Activated CD4-positive, alpha-beta T cell treated with anti-CD3 and anti-CD28 coated beads, Interleukin-10, Interleukin-2, amounts not matched to agents 100 ng/mL and 50 ng/mL, durations not matched to agents 16 hours and 8 hours (primary cell): ENCODE measurements at regions not wholly inside any gene's neighbourhood (a gene's known extent, or its start where the extent isn't known, plus 50 kb on each side); places are given as distances from the start of the nearest gene placed in this dataset.
"Not testable (repeated sequence)": the region's sequence is repeated elsewhere in the genome, so short reads cannot be mapped to it uniquely, and the experiment has no call there.

ENCODE experiments used
- DNase-seq: peaks from one replicate; pipeline ENCODE4 v3.0.0-alpha.2; 2020

DNA sequence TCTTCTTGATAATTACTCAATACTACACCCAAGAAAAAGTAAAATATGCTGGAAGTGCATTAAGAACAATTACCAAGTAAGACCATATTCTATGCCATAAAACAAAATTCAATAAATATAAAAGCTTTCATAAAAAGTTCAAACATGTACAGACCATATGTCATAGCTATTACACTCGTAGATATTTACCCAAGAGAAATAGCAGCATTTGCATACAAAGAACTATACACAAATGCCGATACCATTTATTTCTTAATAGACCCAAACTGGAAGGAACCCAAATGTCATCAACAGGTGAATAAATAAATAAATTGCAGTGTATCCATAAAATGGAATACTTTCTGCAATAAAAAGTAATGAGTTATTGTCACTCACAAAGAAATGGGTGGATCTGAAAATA lies 78.3 kb upstream of the SLC16A7 start:
- DNase-seq, result no peak

DNA sequence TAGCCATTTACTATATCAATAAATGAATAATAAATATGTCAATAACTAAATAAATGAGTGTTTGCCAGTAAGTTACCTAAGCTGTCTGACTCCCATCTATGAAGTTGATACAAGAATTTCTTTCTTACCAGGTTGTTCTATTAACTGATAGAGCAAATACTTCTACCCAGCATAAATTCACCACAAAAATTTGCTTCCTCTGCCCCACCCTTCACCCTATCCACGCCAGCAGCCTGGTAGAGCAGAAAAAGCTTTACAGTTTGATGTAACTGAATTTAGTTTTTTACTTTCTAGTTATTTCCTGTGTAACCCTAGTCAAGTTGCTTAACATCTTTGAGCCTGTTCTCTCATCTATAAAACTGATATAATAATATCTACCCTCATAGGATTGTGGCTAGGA lies 94.9 kb upstream of the SLC16A7 start:
- no peak for DNase-seq

DNA sequence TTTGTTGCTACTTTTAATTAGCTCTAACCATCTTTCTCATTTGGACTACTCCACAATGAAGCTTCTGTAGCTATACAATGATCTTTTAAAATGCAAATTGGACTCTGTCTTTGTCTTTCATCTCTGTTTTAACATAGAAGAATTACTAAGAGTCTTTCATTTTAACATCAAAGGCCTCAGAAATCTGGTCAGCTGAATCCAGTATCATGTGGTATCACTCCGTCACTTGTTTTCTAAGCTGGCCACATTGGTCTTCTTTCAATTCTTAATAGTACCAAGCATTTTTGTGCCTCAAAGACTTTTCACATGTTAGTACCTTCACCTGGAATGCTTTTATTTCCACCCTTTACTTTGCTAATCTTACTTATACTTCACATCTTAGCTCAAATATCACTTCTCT lies 95.5 kb upstream of the SLC16A7 start:
- DNase-seq, result no peak

DNA sequence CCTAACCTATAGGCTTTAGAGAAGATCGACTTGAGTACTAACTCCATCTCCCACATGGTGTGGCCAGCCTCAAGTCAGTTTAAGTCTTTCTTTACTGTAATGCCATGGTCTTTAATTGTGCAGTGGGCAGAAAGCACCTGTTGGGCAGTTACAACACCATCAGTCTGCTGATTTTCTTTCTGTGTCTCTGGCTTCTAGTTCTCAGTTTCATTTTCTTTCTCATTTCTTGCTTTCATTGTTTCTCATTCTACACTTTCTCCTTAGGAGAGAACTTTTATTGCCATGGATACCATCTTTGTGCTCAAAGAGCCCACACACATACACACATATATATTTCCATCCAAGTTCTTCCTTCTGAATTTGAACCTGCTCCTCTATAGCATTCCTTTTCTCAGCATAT lies 96.1 kb upstream of the SLC16A7 start:
- DNase-seq, result peak; percentile 28

DNA sequence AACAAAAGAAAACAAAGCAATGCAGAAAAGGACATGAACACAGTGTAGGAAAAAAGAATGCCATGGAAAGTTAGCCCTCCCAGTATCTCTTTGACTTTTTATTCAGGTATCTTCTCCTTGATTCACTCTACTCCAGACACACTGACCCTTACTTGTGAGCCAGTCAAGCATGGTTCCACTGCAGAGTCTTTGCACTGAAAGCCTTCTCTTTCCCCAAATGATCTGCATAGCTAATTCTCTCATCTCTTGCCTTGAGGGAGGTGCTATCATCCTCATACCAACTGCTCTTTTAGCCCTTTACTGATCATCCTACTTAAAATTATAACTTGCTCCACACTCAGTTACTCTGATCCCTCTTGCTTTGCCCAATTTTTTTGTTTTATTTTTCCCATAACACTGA lies 101.2 kb upstream of the SLC16A7 start:
- no peak for DNase-seq

DNA sequence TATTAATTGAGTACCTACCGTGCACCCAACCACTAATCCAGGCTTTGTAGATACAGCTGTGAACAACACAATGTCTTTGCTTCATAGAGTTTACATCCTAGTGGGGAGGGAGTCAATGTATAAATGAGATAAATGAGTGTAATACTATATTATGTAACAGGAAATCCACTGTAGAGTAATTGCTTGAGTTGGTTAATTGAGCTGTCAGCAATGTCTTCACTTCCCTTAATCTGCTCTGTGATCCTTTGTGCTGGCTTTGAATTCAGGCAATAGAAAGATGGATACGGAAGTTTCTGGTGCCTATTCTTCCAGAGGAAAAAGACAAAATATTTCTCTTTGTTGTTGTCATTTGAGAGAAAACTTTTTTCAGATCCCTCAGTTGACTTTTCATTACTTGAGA lies 104.0 kb upstream of the SLC16A7 start:
- no peak for DNase-seq

DNA sequence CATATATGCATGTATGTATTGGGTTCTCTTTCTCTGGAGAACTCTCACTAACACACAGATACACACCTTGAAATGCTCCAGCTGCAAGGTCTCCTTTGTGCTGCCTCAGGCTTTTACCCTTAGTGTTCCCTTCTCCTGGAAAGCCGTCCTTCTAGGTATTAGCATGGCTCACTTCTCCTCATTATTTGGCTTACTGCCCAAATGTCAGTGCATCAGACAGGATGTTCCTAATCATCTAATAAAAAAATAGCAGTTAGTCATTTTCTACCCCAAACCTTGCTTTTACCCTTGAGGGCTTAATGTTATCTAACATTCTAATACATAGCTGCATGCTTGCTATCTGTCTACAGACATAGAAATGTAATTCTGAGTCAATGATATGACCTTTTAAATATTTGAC lies 109.0 kb upstream of the SLC16A7 start:
- DNase-seq, result no peak

DNA sequence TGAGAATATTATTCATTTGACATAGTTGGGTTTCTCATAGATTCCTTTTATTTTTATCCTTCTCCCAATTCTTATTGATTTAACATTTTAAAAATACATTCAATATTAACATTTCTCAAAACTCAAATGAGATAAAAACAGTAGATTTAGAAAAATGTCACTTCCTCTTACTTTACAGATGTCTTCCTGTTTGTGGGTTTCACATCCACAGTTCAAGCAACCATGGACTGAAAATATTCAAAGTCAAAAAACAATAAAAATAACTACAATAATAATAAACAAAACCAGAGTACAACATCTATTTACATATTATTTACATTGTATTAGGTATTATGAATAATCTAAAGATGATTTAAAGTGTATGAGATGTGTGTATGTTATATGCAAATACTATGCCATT lies 111.3 kb upstream of the SLC16A7 start:
- no peak for DNase-seq

DNA sequence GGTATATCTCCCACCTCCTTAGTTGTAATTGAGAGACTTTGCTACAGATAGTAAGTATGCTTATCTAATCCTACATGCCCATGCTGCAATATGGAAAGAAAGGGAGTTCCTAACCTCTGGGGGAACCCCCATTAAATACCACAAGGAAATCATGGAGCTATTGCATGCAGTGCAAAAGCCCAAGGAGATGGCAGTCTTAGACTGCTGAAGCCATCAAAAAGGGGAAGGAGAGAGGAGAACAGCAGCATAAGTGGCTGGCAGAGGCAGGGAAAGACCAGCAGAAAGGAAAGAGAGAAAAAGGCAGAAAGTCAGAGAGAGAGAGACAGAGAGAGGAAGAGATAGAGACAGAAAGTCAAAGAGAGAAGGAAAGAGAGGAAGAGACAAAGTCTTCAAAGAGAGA lies 121.6 kb upstream of the SLC16A7 start:
- DNase-seq, result not testable (repeated sequence)

DNA sequence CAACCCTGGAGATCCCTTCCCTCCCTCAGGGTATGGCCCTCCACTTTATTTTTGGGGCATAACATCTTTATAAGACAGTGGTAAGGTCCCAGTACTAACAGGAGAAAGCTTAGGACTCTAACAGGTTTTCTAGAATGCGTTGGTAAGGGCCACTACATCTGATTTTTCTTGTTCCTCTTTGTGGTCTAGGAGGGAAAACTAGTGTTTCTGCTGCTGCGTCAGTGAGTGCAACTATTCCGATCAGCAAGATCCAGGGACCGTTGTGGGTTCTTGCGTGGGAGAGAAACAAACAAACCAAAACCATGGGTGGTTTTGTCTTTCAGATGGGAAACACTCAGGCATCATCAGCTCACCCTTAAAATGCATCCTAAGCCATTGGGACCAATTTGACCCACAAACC lies 123.6 kb upstream of the SLC16A7 start:
- no peak for DNase-seq

DNA sequence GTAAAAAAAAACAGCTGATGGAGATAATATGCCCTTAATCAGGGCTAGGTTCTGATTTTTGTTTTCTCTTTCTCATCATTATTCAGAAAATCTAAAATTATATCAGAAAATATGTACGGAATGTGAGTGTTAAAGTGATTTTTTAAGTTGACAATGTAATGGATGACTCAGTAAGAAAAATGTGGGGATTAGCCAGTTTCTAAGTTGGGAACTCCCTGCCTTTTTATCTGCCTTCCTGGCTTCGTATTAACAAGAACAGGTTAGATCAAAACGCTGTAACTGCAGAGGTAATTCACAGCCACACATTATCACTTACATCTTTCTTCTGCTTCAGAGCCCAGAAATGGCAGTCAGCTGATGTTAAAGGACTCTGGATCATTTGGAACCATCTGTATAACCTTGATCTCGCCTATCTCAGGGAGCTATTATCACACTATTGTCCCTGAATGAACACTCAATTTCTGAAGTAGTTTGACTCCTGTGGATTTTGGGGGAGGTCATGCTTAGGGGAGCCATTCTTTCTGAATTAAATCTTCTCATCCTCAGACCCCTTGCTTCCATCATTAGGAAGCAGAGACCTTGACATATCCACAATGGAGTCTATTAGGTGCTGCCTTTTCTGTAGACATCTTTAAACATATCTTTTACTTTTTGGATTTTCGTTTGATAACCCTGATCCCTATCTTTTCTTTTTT lies 135.7 kb upstream of the SLC16A7 start:
- no peak for DNase-seq

DNA sequence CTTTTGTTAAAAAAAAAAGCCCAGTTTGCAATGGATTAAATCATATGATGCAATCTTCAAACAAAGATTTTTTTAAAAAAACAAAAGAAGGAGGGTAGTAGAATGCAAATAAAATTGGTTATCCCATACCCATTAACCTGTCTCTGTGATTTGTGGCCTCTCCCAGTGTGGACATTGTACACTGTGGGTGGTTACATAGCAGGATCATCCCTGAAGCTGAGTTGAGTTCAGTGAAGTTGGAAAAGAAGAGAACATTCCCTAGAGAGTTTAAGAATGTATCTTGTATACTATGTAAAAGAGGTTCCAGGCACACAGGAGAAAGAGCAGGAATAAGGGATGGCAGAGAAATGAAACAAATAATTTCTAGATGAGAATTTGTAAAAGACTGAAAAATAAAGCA lies 142.4 kb upstream of the SLC16A7 start:
- DNase-seq, result no peak

DNA sequence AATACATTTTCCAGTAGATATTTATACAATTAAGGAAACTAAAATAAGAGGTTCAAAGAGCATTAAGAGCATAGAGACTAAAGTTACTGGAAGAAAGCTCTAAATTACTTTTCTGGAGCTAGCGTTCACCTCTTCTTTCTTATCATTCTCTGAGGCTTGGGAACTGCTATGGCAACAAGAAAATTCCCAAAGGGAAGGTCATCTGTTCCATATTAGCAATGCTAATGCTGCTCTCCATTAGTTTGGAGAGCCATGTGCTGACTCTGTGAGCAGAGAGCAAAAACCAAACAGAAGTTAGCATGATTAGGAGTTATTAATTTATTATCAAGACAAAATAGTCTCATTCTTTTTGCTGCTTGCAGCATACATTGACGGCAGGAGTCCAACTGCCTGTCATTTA lies 143.1 kb upstream of the SLC16A7 start:
- no peak for DNase-seq

DNA sequence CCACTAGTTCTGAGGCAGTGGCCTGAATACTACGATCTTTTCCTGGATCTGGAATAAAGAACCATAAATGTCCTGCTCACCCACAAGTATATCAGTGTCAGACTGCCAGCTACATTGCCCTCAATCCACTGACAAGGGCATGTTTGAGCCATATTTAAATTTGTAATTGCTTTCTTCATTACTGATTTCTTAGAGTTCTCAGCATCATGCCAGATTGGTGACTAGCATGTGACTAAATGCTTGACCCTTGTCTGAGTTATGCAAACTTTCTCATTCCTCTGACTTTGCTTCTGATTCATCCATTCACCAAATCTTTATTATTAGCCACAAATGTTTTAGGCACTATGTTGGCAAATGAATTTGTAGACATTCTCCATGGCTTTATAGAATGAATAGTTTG lies 143.6 kb upstream of the SLC16A7 start:
- DNase-seq, result no peak

DNA sequence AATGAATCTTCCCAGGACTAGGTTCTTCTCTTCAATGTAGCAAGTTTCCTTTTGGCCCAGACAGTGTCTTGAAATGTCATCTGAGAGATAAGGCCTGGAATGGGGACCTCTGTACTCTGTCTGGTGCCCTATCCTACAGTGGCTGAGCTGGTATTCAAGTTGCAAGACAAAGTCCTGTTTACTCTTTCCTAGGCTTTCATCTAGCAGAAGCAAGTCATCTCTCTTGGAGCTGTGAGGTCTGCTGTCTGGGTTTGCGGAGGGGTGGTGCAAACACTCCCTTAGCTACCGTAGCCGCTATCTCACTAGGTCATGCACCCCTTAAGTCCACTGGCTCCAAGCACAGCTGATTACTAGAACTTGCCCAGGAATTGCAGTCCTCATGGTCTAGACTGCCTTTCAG lies 149.7 kb upstream of the SLC16A7 start:
- DNase-seq, result no peak

DNA sequence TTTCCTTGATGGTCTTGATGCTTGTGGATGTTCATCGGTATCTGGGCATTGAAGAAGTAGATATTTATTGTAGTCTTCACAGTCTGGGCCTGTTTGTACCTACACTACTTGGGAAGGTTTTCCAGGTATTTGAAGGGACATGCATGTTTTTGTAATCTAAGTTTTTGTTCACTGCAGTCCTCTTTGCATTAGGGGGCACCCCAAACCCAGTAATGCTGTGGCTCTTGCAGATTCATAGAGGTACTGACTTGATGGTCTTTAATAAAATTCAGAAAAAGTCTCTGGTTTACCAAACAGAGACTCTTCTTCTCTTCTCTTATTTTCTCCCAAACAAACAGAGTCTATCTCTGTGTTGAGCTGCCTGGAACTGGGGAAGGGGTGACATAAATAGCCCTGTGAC lies 150.9 kb upstream of the SLC16A7 start:
- DNase-seq, result no peak

DNA sequence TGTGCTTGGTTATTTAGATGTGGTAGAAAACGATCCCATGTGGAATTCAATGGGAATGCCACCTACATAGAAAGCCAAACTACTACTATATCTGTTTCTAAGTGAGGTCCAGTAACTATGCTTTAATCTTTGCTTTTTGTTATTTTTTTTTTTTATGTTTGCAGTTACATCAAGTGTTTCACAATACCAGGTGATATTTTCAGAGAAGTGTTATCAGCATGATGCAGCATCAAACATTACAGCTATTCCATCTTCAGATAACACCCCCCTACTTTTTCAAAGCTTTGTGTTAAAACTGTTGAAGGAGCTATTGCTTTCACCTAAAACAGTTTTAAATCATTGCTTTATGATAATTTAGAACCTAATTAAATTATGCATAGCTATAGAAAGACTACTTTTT lies 163.8 kb upstream of the SLC16A7 start:
- no peak for DNase-seq

DNA sequence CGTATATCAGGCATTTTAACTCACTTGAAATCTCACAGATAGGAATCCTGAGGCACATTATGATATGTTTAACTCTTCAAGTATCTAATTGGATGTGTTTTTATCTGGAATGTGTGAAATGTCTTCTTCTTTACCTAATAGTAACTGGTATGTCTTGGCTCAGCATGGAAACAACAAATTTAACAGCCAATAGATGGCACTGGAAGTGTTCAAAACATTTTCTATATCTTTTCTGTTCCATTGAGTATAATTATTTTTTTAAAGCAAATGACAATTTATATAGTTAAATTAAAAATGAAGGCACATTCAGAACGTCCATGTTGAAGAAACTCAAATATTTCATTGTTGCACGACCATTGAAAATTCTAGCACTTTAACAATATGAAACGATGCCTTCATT lies 164.6 kb upstream of the SLC16A7 start:
- DNase-seq, result no peak

DNA sequence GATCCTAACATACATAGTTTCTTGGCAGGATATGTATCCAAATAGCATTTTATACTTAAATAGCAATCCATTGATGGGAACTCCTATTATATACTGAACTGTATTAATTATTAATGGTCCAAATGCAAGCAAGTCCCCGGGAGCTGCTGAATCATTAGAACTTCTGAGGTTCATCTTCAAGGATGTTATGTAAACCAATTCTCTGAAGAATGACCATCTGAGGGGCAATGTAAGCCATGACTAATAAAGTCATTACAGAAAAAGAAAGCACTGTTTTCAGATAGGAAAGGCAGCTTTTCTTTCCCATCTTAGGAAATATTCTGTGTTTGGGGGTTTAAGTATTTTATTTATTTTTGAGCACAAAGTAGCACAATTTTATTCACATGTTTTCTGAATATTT lies 166.1 kb upstream of the SLC16A7 start:
- DNase-seq, result no peak

DNA sequence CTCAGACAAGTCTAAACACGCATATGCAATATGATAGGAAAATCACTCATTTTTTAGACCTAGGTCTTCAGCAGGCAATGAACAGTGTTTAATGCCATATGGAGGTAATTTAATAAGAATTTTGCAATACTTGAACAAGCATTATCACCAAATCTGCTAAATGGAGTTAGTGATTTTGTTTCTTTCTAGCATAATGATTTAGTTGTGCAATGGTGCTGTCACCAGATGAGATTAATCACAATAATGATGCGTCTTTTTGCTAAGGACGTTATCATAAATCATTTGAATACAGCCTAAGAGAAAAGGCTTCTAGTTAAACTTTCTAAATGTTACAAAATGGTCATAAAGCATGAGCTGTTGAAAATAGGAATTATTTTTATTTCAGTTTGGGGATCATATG lies 170.0 kb upstream of the SLC16A7 start:
- no peak for DNase-seq

DNA sequence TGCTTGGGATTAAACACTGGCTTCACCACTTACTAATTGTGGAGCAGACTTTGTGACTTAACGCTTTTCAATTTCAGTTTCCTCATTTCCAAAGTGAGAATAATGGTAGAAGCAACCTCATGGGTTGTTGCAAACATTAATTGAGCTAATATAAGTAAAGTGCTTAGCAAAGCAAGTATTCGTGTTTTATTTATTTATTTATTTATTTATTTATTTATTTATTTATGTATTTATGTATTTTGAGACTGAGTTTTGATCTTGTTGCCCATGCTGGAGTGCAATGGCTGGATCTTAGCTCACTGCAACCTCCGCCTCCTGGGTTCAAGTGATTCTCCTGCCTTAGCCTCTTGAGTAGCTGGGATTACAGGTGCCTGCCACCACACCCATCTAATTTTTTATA lies 171.2 kb upstream of the SLC16A7 start:
- DNase-seq, result not testable (repeated sequence)

DNA sequence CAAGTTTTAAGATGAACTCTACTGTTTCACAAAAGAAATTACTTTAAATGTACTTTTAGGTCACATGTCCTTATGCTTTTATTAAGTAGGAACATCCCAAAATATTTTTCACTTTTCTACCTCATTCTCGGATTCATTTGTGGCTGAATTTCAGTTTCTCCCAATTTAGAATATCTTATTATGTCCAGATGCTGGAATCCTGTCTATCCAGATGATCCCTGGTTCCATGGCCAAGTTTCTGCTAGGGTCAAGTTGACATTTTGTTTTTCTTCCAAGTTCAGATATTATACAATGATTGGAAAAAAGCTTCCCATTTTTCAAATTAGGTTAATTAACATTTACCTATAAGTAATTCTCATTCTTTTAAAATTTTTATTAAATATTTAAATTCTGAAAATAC lies 181.8 kb upstream of the SLC16A7 start:
- no peak for DNase-seq

DNA sequence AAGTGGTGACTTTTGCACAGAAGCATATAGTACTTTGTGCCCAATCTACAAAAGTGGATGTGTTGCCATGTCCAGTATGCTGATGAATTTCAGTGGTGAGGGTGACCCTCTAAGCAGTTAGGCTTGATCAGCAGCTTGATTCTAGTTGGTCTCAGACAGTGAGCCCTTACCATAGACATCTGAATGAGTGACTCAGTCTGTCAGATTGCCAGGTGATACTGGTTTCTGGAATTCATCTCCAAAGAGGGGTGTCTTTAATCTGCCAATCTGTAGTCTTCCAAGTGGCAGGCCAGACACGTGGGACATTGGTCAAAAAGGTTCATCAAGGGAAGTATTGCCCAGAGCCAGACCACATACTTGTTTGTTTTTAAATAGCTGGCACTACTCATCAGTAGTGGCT lies 187.4 kb upstream of the SLC16A7 start:
- no peak for DNase-seq

DNA sequence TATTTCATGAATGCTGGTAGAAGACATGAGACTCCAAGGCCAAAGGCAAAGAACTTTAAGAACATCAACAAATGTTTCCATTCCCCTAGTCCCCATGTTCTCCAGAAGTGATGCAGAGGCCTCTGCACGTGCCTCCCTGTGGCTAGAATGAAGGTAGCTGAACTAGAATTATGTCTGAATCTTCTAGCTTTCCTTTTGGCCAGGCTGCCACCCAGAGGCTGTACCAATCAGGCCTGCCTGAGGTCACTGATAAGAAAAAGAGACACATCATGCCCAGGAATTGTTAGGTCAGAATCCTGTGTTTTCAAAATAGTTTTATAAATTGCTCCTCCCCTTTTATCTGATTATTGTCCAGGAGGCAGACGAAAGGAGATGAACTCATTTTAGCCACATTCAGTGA lies 188.0 kb upstream of the SLC16A7 start:
- DNase-seq, result no peak

DNA sequence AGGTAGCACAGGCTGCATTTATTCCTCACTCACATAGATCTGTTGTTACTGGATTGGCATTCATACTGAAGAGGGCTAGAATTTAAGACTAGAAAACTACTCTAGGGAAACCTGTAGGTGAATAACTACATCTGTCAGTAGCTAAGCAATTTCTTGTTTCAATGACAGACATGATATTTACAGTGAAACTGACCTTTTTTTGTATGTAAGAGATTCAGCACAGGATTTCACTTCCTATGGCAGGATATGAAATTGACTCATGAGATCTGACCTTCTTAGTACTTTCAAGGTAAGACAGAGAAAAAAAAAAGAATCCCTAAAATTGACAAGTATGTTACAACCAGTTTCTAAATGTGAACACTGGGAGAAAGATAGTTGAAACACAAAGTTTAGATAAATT lies 189.8 kb upstream of the SLC16A7 start:
- peak; percentile 3 for DNase-seq
